HL-60 (cell line): ENCODE measurements at regions not wholly inside any gene's neighbourhood (a gene's known extent, or its start where the extent isn't known, plus 50 kb on each side); places are given as distances from the start of the nearest gene placed in this dataset.

Source experiments
- DNase-seq, 2 experiments: peaks; one replicate each; pipeline ENCODE4 v3.0.0-alpha.2; 2010 to 2020; ENCODE audit warnings: low read depth in 1 of 2, low spot score in 1 of 2
- H3K27ac ChIP-seq: fragments of 250-450 bp; sonication (Bioruptor Pico); replicated peaks from 2 replicates; pipeline ENCODE4 v1.5.1; 2020; ENCODE audit warnings: mild to moderate bottlenecking, moderate library complexity
- H3K27me3 ChIP-seq: fragments of 250-450 bp; sonication (Bioruptor Pico); 2 replicates; pipeline ENCODE4 v1.5.1; 2021; ENCODE audit warnings: mild to moderate bottlenecking, moderate library complexity; ENCODE audit not compliant: insufficient read depth, poor library complexity, severe bottlenecking
- H3K4me3 ChIP-seq: replicated peaks from 2 replicates; pipeline ENCODE4 v1.5.1; 2011; ENCODE audit warnings: mild to moderate bottlenecking, control low read depth, low read length; ENCODE audit not compliant: insufficient read depth
- GABPA ChIP-seq: IDR thresholded peaks from 2 replicates; pipeline ENCODE4 v1.6.1; 2012; ENCODE audit warnings: low read depth
- POLR2AphosphoS5 ChIP-seq: IDR thresholded peaks from 2 replicates; pipeline ENCODE4 v1.6.1; 2012; ENCODE audit warnings: low read depth
- SPI1 ChIP-seq: IDR thresholded peaks from 2 replicates; pipeline ENCODE4 v1.6.1; 2012; ENCODE audit warnings: low read depth, mild to moderate bottlenecking, borderline replicate concordance
- TF ChIP-seq, protein P1 (sequence below): IDR thresholded peaks from one replicate; pipeline ENCODE4 v1.5.1; 2011; ENCODE audit warnings: low read length, control low read depth, inconsistent platforms; ENCODE audit not compliant: insufficient read depth
- TF ChIP-seq, protein P2 (sequence below): IDR thresholded peaks from 2 replicates; pipeline ENCODE4 v1.6.1; 2012; ENCODE audit warnings: low read depth; ENCODE audit not compliant: insufficient replicate concordance

DNA sequence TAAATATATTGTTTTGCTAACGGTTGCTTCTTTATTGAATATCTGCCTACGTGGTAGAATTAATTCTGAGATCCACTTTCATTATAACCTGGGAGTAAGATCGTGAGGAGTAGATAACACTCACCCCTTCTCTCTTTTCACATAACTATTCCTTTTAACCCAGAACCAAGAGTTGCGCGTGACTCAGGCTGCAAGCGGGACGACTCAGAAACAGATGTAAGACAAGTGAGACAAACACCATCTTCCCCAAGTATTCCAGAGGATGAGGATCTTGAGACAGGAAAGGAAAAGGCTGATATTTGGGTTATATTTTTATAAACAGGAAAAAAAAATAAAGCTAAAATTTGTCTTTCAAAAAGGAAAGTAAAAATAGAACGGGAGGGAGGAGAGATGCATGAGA lies 318.8 kb upstream of the NOCT start:
- TF ChIP-seq SPI1 (no peak), GABPA (no peak), POLR2AphosphoS5 (no peak)
- TF ChIP-seq, protein P1, sequence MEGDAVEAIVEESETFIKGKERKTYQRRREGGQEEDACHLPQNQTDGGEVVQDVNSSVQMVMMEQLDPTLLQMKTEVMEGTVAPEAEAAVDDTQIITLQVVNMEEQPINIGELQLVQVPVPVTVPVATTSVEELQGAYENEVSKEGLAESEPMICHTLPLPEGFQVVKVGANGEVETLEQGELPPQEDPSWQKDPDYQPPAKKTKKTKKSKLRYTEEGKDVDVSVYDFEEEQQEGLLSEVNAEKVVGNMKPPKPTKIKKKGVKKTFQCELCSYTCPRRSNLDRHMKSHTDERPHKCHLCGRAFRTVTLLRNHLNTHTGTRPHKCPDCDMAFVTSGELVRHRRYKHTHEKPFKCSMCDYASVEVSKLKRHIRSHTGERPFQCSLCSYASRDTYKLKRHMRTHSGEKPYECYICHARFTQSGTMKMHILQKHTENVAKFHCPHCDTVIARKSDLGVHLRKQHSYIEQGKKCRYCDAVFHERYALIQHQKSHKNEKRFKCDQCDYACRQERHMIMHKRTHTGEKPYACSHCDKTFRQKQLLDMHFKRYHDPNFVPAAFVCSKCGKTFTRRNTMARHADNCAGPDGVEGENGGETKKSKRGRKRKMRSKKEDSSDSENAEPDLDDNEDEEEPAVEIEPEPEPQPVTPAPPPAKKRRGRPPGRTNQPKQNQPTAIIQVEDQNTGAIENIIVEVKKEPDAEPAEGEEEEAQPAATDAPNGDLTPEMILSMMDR = no peak
- TF ChIP-seq, protein P2, sequence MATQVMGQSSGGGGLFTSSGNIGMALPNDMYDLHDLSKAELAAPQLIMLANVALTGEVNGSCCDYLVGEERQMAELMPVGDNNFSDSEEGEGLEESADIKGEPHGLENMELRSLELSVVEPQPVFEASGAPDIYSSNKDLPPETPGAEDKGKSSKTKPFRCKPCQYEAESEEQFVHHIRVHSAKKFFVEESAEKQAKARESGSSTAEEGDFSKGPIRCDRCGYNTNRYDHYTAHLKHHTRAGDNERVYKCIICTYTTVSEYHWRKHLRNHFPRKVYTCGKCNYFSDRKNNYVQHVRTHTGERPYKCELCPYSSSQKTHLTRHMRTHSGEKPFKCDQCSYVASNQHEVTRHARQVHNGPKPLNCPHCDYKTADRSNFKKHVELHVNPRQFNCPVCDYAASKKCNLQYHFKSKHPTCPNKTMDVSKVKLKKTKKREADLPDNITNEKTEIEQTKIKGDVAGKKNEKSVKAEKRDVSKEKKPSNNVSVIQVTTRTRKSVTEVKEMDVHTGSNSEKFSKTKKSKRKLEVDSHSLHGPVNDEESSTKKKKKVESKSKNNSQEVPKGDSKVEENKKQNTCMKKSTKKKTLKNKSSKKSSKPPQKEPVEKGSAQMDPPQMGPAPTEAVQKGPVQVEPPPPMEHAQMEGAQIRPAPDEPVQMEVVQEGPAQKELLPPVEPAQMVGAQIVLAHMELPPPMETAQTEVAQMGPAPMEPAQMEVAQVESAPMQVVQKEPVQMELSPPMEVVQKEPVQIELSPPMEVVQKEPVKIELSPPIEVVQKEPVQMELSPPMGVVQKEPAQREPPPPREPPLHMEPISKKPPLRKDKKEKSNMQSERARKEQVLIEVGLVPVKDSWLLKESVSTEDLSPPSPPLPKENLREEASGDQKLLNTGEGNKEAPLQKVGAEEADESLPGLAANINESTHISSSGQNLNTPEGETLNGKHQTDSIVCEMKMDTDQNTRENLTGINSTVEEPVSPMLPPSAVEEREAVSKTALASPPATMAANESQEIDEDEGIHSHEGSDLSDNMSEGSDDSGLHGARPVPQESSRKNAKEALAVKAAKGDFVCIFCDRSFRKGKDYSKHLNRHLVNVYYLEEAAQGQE = no peak
- H3K4me3 ChIP-seq = no peak overlapping the region
- H3K27me3 ChIP-seq = no peaks in the 10 kb centered on the region
- H3K27ac ChIP-seq = no peak overlapping the region
- no peak for DNase-seq

DNA sequence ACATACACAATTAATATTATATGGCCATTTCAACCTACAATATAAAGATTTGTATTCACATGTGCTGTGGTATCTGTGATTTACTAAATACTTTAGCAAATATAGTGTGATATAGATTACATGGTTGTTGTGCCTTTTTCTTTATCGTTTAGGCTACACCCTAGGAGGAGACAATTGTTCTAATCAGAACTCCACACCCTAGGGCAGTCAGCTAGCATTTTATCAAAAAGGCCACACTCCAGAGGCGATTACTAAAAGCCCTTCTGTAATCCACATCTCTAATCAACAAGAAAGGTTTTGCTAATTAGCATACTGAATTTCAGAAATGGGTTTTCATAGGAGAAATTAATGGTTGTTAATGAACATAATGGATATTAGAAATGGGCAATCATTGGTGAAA lies 319.5 kb upstream of the NOCT start:
- TF ChIP-seq POLR2AphosphoS5 (no peak), SPI1 (no peak), GABPA (no peak)
- TF ChIP-seq, protein P2 = no peak
- TF ChIP-seq, protein P1 = no peak
- Histone ChIP-seq H3K27ac (no peak overlapping the region), H3K27me3 (no peaks in the 10 kb centered on the region), H3K4me3 (no peak overlapping the region)
- no peak for DNase-seq

DNA sequence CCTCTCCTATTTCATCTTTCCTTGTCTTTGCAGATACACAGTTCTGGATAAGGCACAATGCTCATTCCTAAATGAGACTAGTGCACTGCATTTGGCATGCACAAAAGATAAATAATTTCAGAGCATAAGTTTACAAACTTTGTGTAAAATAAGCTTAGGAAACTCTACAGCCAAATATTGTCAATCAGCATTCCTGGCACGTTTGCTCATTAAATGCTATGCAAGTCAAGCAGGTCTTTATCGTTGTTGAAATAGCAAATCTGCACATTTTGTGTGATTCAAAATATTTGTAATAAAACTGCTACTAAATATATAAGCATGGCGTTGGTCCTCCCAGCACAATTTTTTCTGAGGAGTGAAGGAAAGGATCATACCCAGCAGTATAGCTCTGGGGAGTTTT lies 322.1 kb upstream of the NOCT start:
- H3K27me3 ChIP-seq = no peaks in the 10 kb centered on the region
- TF ChIP-seq, protein P1 = no peak
- TF ChIP-seq GABPA (no peak), POLR2AphosphoS5 (no peak), SPI1 (no peak)
- TF ChIP-seq, protein P2 = no peak

More for the DNA sequence above, 322.1 kb upstream of the NOCT start:
- Histone ChIP-seq H3K4me3 (no peak overlapping the region), H3K27ac (no peak overlapping the region)
- DNase-seq = no peak
